GM12864 (cell line): ENCODE measurements at regions not wholly inside any gene's neighbourhood (a gene's known extent, or its start where the extent isn't known, plus 50 kb on each side); places are given as distances from the start of the nearest gene placed in this dataset.

ENCODE experiments used
- DNase-seq: peaks from one replicate; pipeline ENCODE4 v3.0.0-alpha.2; 2011; ENCODE audit warnings: low read depth
- H3K4me3 ChIP-seq: 2 replicates; pipeline ENCODE4 v1.5.1; 2011; ENCODE audit warnings: mild to moderate bottlenecking, low read depth, low read length, control low read depth
- CTCF ChIP-seq: IDR thresholded peaks from 2 replicates; pipeline ENCODE4 v1.5.1; 2011; ENCODE audit warnings: low read depth, mild to moderate bottlenecking, moderate library complexity, low read length, control low read depth, inconsistent platforms; ENCODE audit errors: missing control alignments

GRCh38 chr7:13538669-13539068 lies 450.8 kb downstream of the ETV1 start:
- TF ChIP-seq CTCF = no peak
- no peak overlapping the region for H3K4me3 ChIP-seq
- no peak for DNase-seq

- no peak for DNase-seq
Measured at GRCh38 chr7:13540429-13540828, 449.0 kb downstream of the ETV1 start.

GRCh38 chr7:13541326-13541725 lies 448.1 kb downstream of the ETV1 start:
- no peak for DNase-seq
- TF ChIP-seq CTCF = no peak
- H3K4me3 ChIP-seq = no peak overlapping the region

More at GRCh38 chr7:13540429-13540828, 449.0 kb downstream of the ETV1 start:
- no peak for TF ChIP-seq CTCF
- H3K4me3 ChIP-seq = no peak overlapping the region

- no peak for DNase-seq
- no peak for TF ChIP-seq CTCF
- no peak overlapping the region for H3K4me3 ChIP-seq
Measured at GRCh38 chr7:13542451-13542850, 447.0 kb downstream of the ETV1 start.

- TF ChIP-seq CTCF = no peak
- H3K4me3 ChIP-seq = no peak overlapping the region
- DNase-seq = no peak
Measured at GRCh38 chr7:13551503-13551902, 438.0 kb downstream of the ETV1 start.

GRCh38 chr7:13560441-13560840 lies 429.0 kb downstream of the ETV1 start:
- no peak for TF ChIP-seq CTCF
- DNase-seq = no peak
- H3K4me3 ChIP-seq = no peak overlapping the region

- no peak for DNase-seq
- no peak overlapping the region for H3K4me3 ChIP-seq
- no peak for TF ChIP-seq CTCF
Measured at GRCh38 chr7:13563257-13563656, 426.2 kb downstream of the ETV1 start.
